ENCODE measurements at regions not wholly inside any gene's neighbourhood (a gene's known extent, or its start where the extent isn't known, plus 50 kb on each side); places are given as distances from the start of the nearest gene placed in this dataset.

DNA sequence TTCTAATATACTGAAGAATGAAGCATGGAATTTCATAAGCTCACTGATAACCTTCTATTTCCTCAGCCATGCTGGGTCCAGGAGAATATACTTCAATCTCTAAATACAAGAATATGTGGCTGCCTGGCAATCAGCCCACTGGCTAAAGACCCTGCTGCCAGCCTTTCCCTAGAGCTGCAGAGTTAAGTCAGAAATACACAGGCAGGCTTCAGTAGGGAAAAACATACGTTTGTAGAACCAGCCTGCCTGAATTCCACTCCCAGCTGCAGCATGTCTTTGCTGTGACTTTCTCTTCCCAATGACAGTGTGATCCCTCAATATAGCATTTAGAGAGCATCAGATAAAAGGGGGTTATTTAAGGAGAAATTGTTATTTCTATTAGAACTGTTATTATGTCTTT lies 289.1 kb downstream of the PCDH19 start:
- no peak for TF ChIP-seq CTCF (IDR thresholded peaks at IDR 0.05; ENCODE audit: control insufficient read depth, extremely low read depth, insufficient read depth)
- no peak for DNase-seq (ENCODE audit: low read depth)
- no peak overlapping the region for H3K4me3 ChIP-seq (ENCODE audit: low read depth, low read length)

DNA sequence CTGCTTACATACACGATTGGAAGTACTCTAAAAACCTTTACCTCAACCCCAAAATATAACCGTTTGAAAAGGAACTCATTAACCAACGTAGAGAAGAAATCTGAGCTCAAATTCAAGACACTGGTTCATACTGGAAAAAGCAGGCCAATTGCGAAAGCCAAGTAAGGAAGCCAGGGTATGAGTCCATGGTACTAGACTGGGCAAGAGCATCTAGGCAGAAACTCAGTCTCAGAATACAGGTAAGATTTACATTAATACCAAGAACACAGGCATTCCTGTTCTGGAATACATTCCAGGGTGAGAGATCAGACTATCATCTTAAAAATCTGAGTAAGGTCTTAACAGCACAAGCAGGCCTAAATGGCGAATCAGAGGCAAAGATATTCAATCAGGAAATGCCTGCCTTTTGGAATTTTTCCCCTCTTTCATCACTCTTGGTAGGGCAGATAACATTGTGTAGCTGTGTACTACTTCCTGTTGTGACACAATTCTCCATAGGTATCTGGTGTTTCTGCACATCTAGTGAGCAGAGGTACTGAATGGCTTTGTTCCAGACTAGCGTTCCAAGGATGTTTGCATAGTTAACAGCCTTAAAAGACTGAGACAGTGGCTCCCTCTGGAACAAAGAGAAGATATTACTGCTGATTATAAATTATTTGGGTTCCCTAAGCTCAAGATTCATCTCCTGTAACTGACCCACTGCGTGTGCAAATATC lies 311.3 kb downstream of the PCDH19 start:
- TF ChIP-seq CTCF (IDR thresholded peaks at IDR 0.05; ENCODE audit: control insufficient read depth, extremely low read depth, insufficient read depth), result peak; percentile 14; the same call in 1 of the 2 replicates
- no peak overlapping the region for H3K4me3 ChIP-seq (ENCODE audit: low read depth, low read length)
- peak; percentile 26 for DNase-seq (ENCODE audit: low read depth)

GRCh38 chrX:100090931-100091330 lies 319.1 kb downstream of the PCDH19 start:
- TF ChIP-seq CTCF (IDR thresholded peaks at IDR 0.05; ENCODE audit: control insufficient read depth, extremely low read depth, insufficient read depth), result no peak
- DNase-seq (ENCODE audit: low read depth), result no peak
- no peak overlapping the region for H3K4me3 ChIP-seq (ENCODE audit: low read depth, low read length)

- no peak overlapping the region for H3K4me3 ChIP-seq (ENCODE audit: low read depth, low read length)
- DNase-seq (ENCODE audit: low read depth), result no peak
- TF ChIP-seq CTCF (IDR thresholded peaks at IDR 0.05; ENCODE audit: control insufficient read depth, extremely low read depth, insufficient read depth), result no peak
Observed at GRCh38 chrX:100089724-100090123, 320.3 kb downstream of the PCDH19 start.

GRCh38 chrX:100085846-100086245 lies 324.2 kb downstream of the PCDH19 start:
- no peak for DNase-seq (ENCODE audit: low read depth)
- no peak for TF ChIP-seq CTCF (IDR thresholded peaks at IDR 0.05; ENCODE audit: control insufficient read depth, extremely low read depth, insufficient read depth)
- no peak overlapping the region for H3K4me3 ChIP-seq (ENCODE audit: low read depth, low read length)

GRCh38 chrX:100083211-100083610 lies 326.9 kb downstream of the PCDH19 start:
- no peak overlapping the region for H3K4me3 ChIP-seq (ENCODE audit: low read depth, low read length)
- no peak for DNase-seq (ENCODE audit: low read depth)
- no peak for TF ChIP-seq CTCF (IDR thresholded peaks at IDR 0.05; ENCODE audit: control insufficient read depth, extremely low read depth, insufficient read depth)

DNA sequence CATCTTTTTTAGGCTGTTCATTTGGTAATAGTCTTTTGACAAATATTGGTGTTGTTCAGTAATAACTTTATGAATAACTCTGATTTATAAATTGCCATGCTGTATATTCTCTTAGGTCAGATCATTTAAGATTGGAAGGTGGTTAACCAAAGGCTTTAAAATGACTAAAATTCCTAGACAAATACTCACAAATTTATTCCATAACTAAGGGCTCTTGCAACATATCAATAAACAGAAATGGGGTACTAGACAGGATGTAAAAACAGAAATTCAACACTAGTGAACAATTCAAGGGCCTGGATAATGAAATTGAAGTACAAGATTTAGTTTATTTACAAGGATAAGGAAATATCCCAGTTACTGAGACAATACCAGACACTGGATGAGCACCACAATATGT lies 328.6 kb downstream of the PCDH19 start:
- no peak for TF ChIP-seq CTCF (IDR thresholded peaks at IDR 0.05; ENCODE audit: control insufficient read depth, extremely low read depth, insufficient read depth)
- DNase-seq (ENCODE audit: low read depth), result no peak
- no peak overlapping the region for H3K4me3 ChIP-seq (ENCODE audit: low read depth, low read length)

All from LNCaP clone FGC (cell line).